Ishikawa (cell line): ENCODE measurements at regions not wholly inside any gene's neighbourhood (a gene's known extent, or its start where the extent isn't known, plus 50 kb on each side); places are given as distances from the start of the nearest gene placed in this dataset.

Experiments
- CREB1 ChIP-seq: IDR thresholded peaks from 2 replicates; pipeline ENCODE4 v1.6.1; 2012; ENCODE audit warnings: low read depth
- EP300 ChIP-seq: IDR thresholded peaks from 2 replicates; pipeline ENCODE4 v1.6.1; 2012; ENCODE audit warnings: borderline replicate concordance
- FOXM1 ChIP-seq: IDR thresholded peaks from 2 replicates; pipeline ENCODE4 v1.6.1; 2012; ENCODE audit warnings: low read depth, borderline replicate concordance
- MAX ChIP-seq: IDR thresholded peaks from 2 replicates; pipeline ENCODE4 v1.6.1; 2012
- NFIC ChIP-seq: IDR thresholded peaks from 2 replicates; pipeline ENCODE4 v1.6.1; 2012
- RAD21 ChIP-seq: IDR thresholded peaks from 2 replicates; pipeline ENCODE4 v1.6.1; 2012; ENCODE audit warnings: low read depth
- REST ChIP-seq: IDR thresholded peaks from 2 replicates; pipeline ENCODE4 v1.6.1; 2012; ENCODE audit warnings: low read depth, mild to moderate bottlenecking
- TAF1 ChIP-seq: IDR thresholded peaks from 2 replicates; pipeline ENCODE4 v1.6.1; 2012; ENCODE audit warnings: low read depth, mild to moderate bottlenecking
- YY1 ChIP-seq: IDR thresholded peaks from 2 replicates; pipeline ENCODE4 v1.6.1; 2012; ENCODE audit warnings: low read depth

- TF ChIP-seq FOXM1 (no peak), EP300 (no peak), REST (no peak), TAF1 (no peak), YY1 (no peak), NFIC (no peak), MAX (no peak), CREB1 (no peak), RAD21 (no peak)
Observed at GRCh38 chr2:217279140-217279539, 419.3 kb upstream of the TNP1 start.
